CD4-positive, CD25-positive, alpha-beta regulatory T cell (primary cell): ENCODE measurements at regions not wholly inside any gene's neighbourhood (a gene's known extent, or its start where the extent isn't known, plus 50 kb on each side); places are given as distances from the start of the nearest gene placed in this dataset.
A peak's percentile ranks its signal among the peaks of the same experiment; 100 is the strongest.

Source experiments
- ATAC-seq, 2 donors: fragments of 150-1000 bp; cut with Tn5 transposase; one replicate each; pipeline ENCODE4 v1.10.0; 2021; ENCODE audit warnings: low read depth in 2 of 2, moderate number of reproducible peaks in 2 of 2, moderate library complexity in 1 of 2
- DNase-seq, 3 donors: peaks; one replicate each; pipeline versions ENCODE4 v3.0.0 to v3.0.0-alpha.2; 2012 to 2022; ENCODE audit warnings: mixed read lengths in 1 of 3
- H3K27ac ChIP-seq: one replicate; pipeline ENCODE4 v1.7.0; 2013; ENCODE audit warnings: mild to moderate bottlenecking, low read length; ENCODE audit not compliant: insufficient read depth, poor library complexity, severe bottlenecking
- H3K27me3 ChIP-seq: one replicate; pipeline ENCODE4 v1.7.0; 2013; ENCODE audit warnings: low read length; ENCODE audit not compliant: control insufficient read depth, insufficient read depth
- H3K36me3 ChIP-seq: one replicate; pipeline ENCODE4 v1.7.0; 2013; ENCODE audit warnings: mild to moderate bottlenecking, low read length, moderate library complexity; ENCODE audit not compliant: control insufficient read depth, insufficient read depth
- H3K4me1 ChIP-seq: 2 replicates; pipeline ENCODE4 v1.7.0; 2013; ENCODE audit warnings: mild to moderate bottlenecking, low read length; ENCODE audit not compliant: insufficient read depth, control insufficient read depth, poor library complexity, severe bottlenecking
- H3K4me3 ChIP-seq: one replicate; pipeline ENCODE4 v1.7.0; 2013; ENCODE audit warnings: low read depth, mild to moderate bottlenecking, low read length, moderate library complexity
- H3K9me3 ChIP-seq, 2 experiments: 1 replicate in 1 of 2; 2 replicates in 1 of 2; pipeline ENCODE4 v1.7.0; 2013; ENCODE audit warnings: low read length in 2 of 2, mild to moderate bottlenecking in 1 of 2, moderate library complexity in 1 of 2; ENCODE audit not compliant: control insufficient read depth in 2 of 2
- H3K27ac Mint-ChIP-seq, 3 donors: one replicate each; pipeline ENCODE4 v1.8.0; 2020 to 2022; ENCODE audit warnings: mild to moderate bottlenecking in 3 of 3, mixed read lengths in 3 of 3, moderate library complexity in 2 of 3
- H3K27me3 Mint-ChIP-seq: one replicate; pipeline ENCODE4 v1.8.0; 2022; ENCODE audit warnings: mild to moderate bottlenecking, mixed read lengths
- H3K36me3 Mint-ChIP-seq: one replicate; pipeline ENCODE4 v1.8.0; 2020; ENCODE audit warnings: mixed read lengths
- H3K4me1 Mint-ChIP-seq, 4 donors: one replicate each; pipeline ENCODE4 v1.8.0; 2020 to 2022; ENCODE audit warnings: mixed read lengths in 4 of 4, mild to moderate bottlenecking in 1 of 4
- H3K4me3 Mint-ChIP-seq, 4 donors: one replicate each; pipeline ENCODE4 v1.8.0; 2020 to 2022; ENCODE audit warnings: mild to moderate bottlenecking in 4 of 4, mixed read lengths in 4 of 4, moderate library complexity in 3 of 4
- H3K9me3 Mint-ChIP-seq, 7 donors: one replicate each; pipeline ENCODE4 v1.8.0; 2020 to 2022; ENCODE audit warnings: mixed read lengths in 7 of 7, mild to moderate bottlenecking in 3 of 7, moderate library complexity in 2 of 7

- no peaks in the 10 kb centered on the region for H3K4me1 ChIP-seq
- no peaks in the 10 kb centered on the region for H3K9me3 ChIP-seq
- Mint-ChIP-seq H3K27me3 (peaks cover 4% of the 10 kb centered on the region), H3K27ac (no peak overlapping the region), H3K9me3 (peaks cover 0 to 2% (median 0%) of the 10 kb centered on the region in 7 donors), H3K4me3 (no peak overlapping the region), H3K36me3 (no peaks in the 10 kb centered on the region), H3K4me1 (no peaks in the 10 kb centered on the region)
- no peak overlapping the region for H3K4me3 ChIP-seq
- DNase-seq (no peak), ATAC-seq (no peak)
- H3K27ac ChIP-seq = no peak overlapping the region
- H3K27me3 ChIP-seq = no peaks in the 10 kb centered on the region
- H3K36me3 ChIP-seq = no peaks in the 10 kb centered on the region
Observed at GRCh38 chr21:15999741-16000140, 270.0 kb downstream of the USP25 start.

GRCh38 chr21:16002874-16003466 lies 273.2 kb downstream of the USP25 start:
- ATAC-seq (no peak), DNase-seq (no peak)
- Mint-ChIP-seq H3K4me3 (no peak overlapping the region), H3K9me3 (no peaks in the 10 kb centered on the region), H3K27ac (no peak overlapping the region), H3K36me3 (no peaks in the 10 kb centered on the region), H3K27me3 (peaks cover 4% of the 10 kb centered on the region), H3K4me1 (no peaks in the 10 kb centered on the region)
- no peak overlapping the region for H3K4me3 ChIP-seq
- H3K36me3 ChIP-seq = no peaks in the 10 kb centered on the region
- no peaks in the 10 kb centered on the region for H3K4me1 ChIP-seq
- H3K27ac ChIP-seq = no peak overlapping the region
- H3K9me3 ChIP-seq = no peaks in the 10 kb centered on the region
- H3K27me3 ChIP-seq = no peaks in the 10 kb centered on the region

GRCh38 chr21:16004086-16004485 lies 274.3 kb downstream of the USP25 start:
- H3K27me3 Mint-ChIP-seq = peaks cover 4% of the 10 kb centered on the region
- Histone ChIP-seq H3K9me3 (no peaks in the 10 kb centered on the region), H3K4me1 (no peaks in the 10 kb centered on the region), H3K27ac (no peak overlapping the region), H3K27me3 (no peaks in the 10 kb centered on the region), H3K36me3 (no peaks in the 10 kb centered on the region), H3K4me3 (no peak overlapping the region)
- H3K9me3 Mint-ChIP-seq = no peaks in the 10 kb centered on the region
- no peak for ATAC-seq
- no peaks in the 10 kb centered on the region for H3K4me1 Mint-ChIP-seq
- no peak for DNase-seq
- H3K36me3 Mint-ChIP-seq = no peaks in the 10 kb centered on the region
- no peak overlapping the region for H3K27ac Mint-ChIP-seq
- no peak overlapping the region for H3K4me3 Mint-ChIP-seq

GRCh38 chr21:16004523-16004922 lies 274.7 kb downstream of the USP25 start:
- no peak overlapping the region for H3K4me3 Mint-ChIP-seq
- H3K36me3 Mint-ChIP-seq = no peaks in the 10 kb centered on the region
- H3K27ac Mint-ChIP-seq = no peak overlapping the region
- no peak overlapping the region for H3K27ac ChIP-seq
- H3K36me3 ChIP-seq = no peaks in the 10 kb centered on the region
- H3K9me3 Mint-ChIP-seq = no peaks in the 10 kb centered on the region
- H3K4me1 ChIP-seq = no peaks in the 10 kb centered on the region
- H3K4me1 Mint-ChIP-seq = no peaks in the 10 kb centered on the region
- no peak overlapping the region for H3K4me3 ChIP-seq
- DNase-seq (no peak), ATAC-seq (peak in 1 of 2 donors; percentile 16)
- no peaks in the 10 kb centered on the region for H3K27me3 ChIP-seq
- H3K9me3 ChIP-seq = no peaks in the 10 kb centered on the region
- H3K27me3 Mint-ChIP-seq = peaks cover 4% of the 10 kb centered on the region

- ATAC-seq = no peak
- H3K4me3 Mint-ChIP-seq = no peak overlapping the region
Observed at GRCh38 chr21:16005996-16006395, 276.2 kb downstream of the USP25 start.

GRCh38 chr21:16007943-16008342 lies 278.2 kb downstream of the USP25 start:
- H3K4me3 ChIP-seq = no peak overlapping the region
- H3K27ac ChIP-seq = no peak overlapping the region
- H3K27ac Mint-ChIP-seq = no peak overlapping the region
- H3K27me3 Mint-ChIP-seq = no peaks in the 10 kb centered on the region
- H3K27me3 ChIP-seq = no peaks in the 10 kb centered on the region
- no peaks in the 10 kb centered on the region for H3K4me1 ChIP-seq
- ATAC-seq (no peak), DNase-seq (no peak)
- peaks cover 0 to 7% (median 0%) of the 10 kb centered on the region in 7 donors for H3K9me3 Mint-ChIP-seq
- no peaks in the 10 kb centered on the region for H3K36me3 Mint-ChIP-seq
- no peak overlapping the region for H3K4me3 Mint-ChIP-seq
- no peaks in the 10 kb centered on the region for H3K9me3 ChIP-seq
- no peaks in the 10 kb centered on the region for H3K36me3 ChIP-seq
- no peaks in the 10 kb centered on the region for H3K4me1 Mint-ChIP-seq

More at GRCh38 chr21:16005996-16006395, 276.2 kb downstream of the USP25 start:
- H3K27me3 Mint-ChIP-seq = no peaks in the 10 kb centered on the region
- no peaks in the 10 kb centered on the region for H3K36me3 Mint-ChIP-seq
- no peak overlapping the region for H3K27ac ChIP-seq
- no peaks in the 10 kb centered on the region for H3K9me3 ChIP-seq
- H3K9me3 Mint-ChIP-seq = peaks cover 0 to 7% (median 0%) of the 10 kb centered on the region in 7 donors
- no peak overlapping the region for H3K4me3 ChIP-seq
- H3K27me3 ChIP-seq = no peaks in the 10 kb centered on the region
- no peak overlapping the region for H3K27ac Mint-ChIP-seq
- no peaks in the 10 kb centered on the region for H3K36me3 ChIP-seq
- no peak for DNase-seq
- H3K4me1 ChIP-seq = no peaks in the 10 kb centered on the region
- no peaks in the 10 kb centered on the region for H3K4me1 Mint-ChIP-seq

- peaks cover 0 to 10% (median 0%) of the 10 kb centered on the region in 7 donors for H3K9me3 Mint-ChIP-seq
- H3K4me1 Mint-ChIP-seq = no peaks in the 10 kb centered on the region
- H3K9me3 ChIP-seq = no peaks in the 10 kb centered on the region
- no peaks in the 10 kb centered on the region for H3K36me3 Mint-ChIP-seq
- H3K36me3 ChIP-seq = no peaks in the 10 kb centered on the region
- H3K4me3 Mint-ChIP-seq = no peak overlapping the region
- no peak overlapping the region for H3K27ac Mint-ChIP-seq
- ATAC-seq (no peak), DNase-seq (no peak)
- H3K4me1 ChIP-seq = no peaks in the 10 kb centered on the region
- no peaks in the 10 kb centered on the region for H3K27me3 Mint-ChIP-seq
- H3K27me3 ChIP-seq = no peaks in the 10 kb centered on the region
- H3K4me3 ChIP-seq = no peak overlapping the region
- no peak overlapping the region for H3K27ac ChIP-seq
Observed at GRCh38 chr21:16011719-16012118, 281.9 kb downstream of the USP25 start.

- ATAC-seq (no peak), DNase-seq (no peak)
- Mint-ChIP-seq H3K27ac (no peak overlapping the region), H3K9me3 (peaks cover 0 to 10% (median 0%) of the 10 kb centered on the region in 7 donors), H3K4me3 (no peak overlapping the region), H3K4me1 (no peaks in the 10 kb centered on the region), H3K27me3 (no peaks in the 10 kb centered on the region), H3K36me3 (no peaks in the 10 kb centered on the region)
- no peaks in the 10 kb centered on the region for H3K27me3 ChIP-seq
- no peaks in the 10 kb centered on the region for H3K9me3 ChIP-seq
- no peaks in the 10 kb centered on the region for H3K36me3 ChIP-seq
- H3K27ac ChIP-seq = no peak overlapping the region
- no peak overlapping the region for H3K4me3 ChIP-seq
- no peaks in the 10 kb centered on the region for H3K4me1 ChIP-seq
Observed at GRCh38 chr21:16013570-16013969, 283.8 kb downstream of the USP25 start.
